ENCODE measurements at regions not wholly inside any gene's neighbourhood (a gene's known extent, or its start where the extent isn't known, plus 50 kb on each side); places are given as distances from the start of the nearest gene placed in this dataset.

GRCh38 chr2:104286841-104287240 is 567.1 kb upstream of the POU3F3 start:
- peaks cover 1 to 5% (median 4%) of the 10 kb centered on the region in 3 donors for H3K27me3 Mint-ChIP-seq (ENCODE audit: low read depth in 3 of 3)

GRCh38 chr2:104289651-104290565 is 564.0 kb upstream of the POU3F3 start:
- Histone ChIP-seq H3K27me3 (ENCODE audit: control insufficient read depth in 2 of 2, insufficient read depth in 2 of 2, low read length in 2 of 2) (no peaks in the 10 kb centered on the region), H3K4me3 (replicated peaks in 1 of 3; ENCODE audit: low read depth in 2 of 3, low read length in 3 of 3) (no peak overlapping the region), H3K9ac (ENCODE audit: insufficient read depth, low read length, poor library complexity, severe bottlenecking) (no peak overlapping the region), H3K9me3 (replicated peaks in 1 of 2; ENCODE audit: control insufficient read depth in 1 of 2, insufficient read depth in 1 of 2, low read length in 2 of 2) (peaks cover 0 to 4% of the 10 kb centered on the region in 2 donors), H3K4me2 (replicated peaks; ENCODE audit: extremely low read depth, low read length, poor library complexity, severe bottlenecking) (no peak overlapping the region), H3K79me2 (ENCODE audit: insufficient read depth, low read length) (no peaks in the 10 kb centered on the region), H4K20me1 (ENCODE audit: insufficient read depth, low read length) (no peaks in the 10 kb centered on the region), H2AFZ (ENCODE audit: insufficient read depth, low read depth, low read length, poor library complexity, severe bottlenecking) (no peak overlapping the region), H3K27ac (ENCODE audit: low read depth in 1 of 2, low read length in 2 of 2) (no peak overlapping the region), H3K36me3 (replicated peaks in 1 of 2; ENCODE audit: control insufficient read depth in 1 of 2, insufficient read depth in 2 of 2, low read length in 2 of 2) (no peaks in the 10 kb centered on the region), H3K4me1 (ENCODE audit: control insufficient read depth in 1 of 2, insufficient read depth in 2 of 2, low read length in 2 of 2) (no peaks in the 10 kb centered on the region)
- no peaks in the 10 kb centered on the region for H3K36me3 Mint-ChIP-seq
- no peak overlapping the region for H3K4me3 Mint-ChIP-seq
- H3K9me3 Mint-ChIP-seq = peaks cover 0 to 9% (median 2%) of the 10 kb centered on the region in 7 donors
- H3K27ac Mint-ChIP-seq = no peak overlapping the region
- H3K27me3 Mint-ChIP-seq (ENCODE audit: low read depth in 3 of 3) = peaks cover 1 to 4% (median 3%) of the 10 kb centered on the region in 3 donors
- TF ChIP-seq CTCF (IDR thresholded peaks at IDR 0.05) = no peak
- intact Hi-C loops (cut with micrococcal nuclease) = no loop called here
- no peaks in the 10 kb centered on the region for H3K4me1 Mint-ChIP-seq
- 85% methylated on average over 2 of the region's 8 CpGs for WGBS (ENCODE audit: insufficient coverage)
- DNase-seq = no peak

More at GRCh38 chr2:104286841-104287240, 567.1 kb upstream of the POU3F3 start:
- H3K36me3 Mint-ChIP-seq = no peaks in the 10 kb centered on the region
- no peak overlapping the region for H3K4me3 Mint-ChIP-seq
- no CpG with 5 or more reads among the region's 3 CpGs for WGBS (ENCODE audit: insufficient coverage)
- Histone ChIP-seq H3K27ac (ENCODE audit: low read depth in 1 of 2, low read length in 2 of 2) (no peak overlapping the region), H3K4me2 (replicated peaks; ENCODE audit: extremely low read depth, low read length, poor library complexity, severe bottlenecking) (no peak overlapping the region), H2AFZ (ENCODE audit: insufficient read depth, low read depth, low read length, poor library complexity, severe bottlenecking) (no peak overlapping the region), H3K9me3 (replicated peaks in 1 of 2; ENCODE audit: control insufficient read depth in 1 of 2, insufficient read depth in 1 of 2, low read length in 2 of 2) (no peaks in the 10 kb centered on the region), H3K27me3 (ENCODE audit: control insufficient read depth in 2 of 2, insufficient read depth in 2 of 2, low read length in 2 of 2) (no peaks in the 10 kb centered on the region), H4K20me1 (ENCODE audit: insufficient read depth, low read length) (no peaks in the 10 kb centered on the region), H3K79me2 (ENCODE audit: insufficient read depth, low read length) (no peaks in the 10 kb centered on the region), H3K9ac (ENCODE audit: insufficient read depth, low read length, poor library complexity, severe bottlenecking) (no peak overlapping the region), H3K4me3 (replicated peaks in 1 of 3; ENCODE audit: low read depth in 2 of 3, low read length in 3 of 3) (no peak overlapping the region), H3K4me1 (ENCODE audit: control insufficient read depth in 1 of 2, insufficient read depth in 2 of 2, low read length in 2 of 2) (no peaks in the 10 kb centered on the region), H3K36me3 (replicated peaks in 1 of 2; ENCODE audit: control insufficient read depth in 1 of 2, insufficient read depth in 2 of 2, low read length in 2 of 2) (no peaks in the 10 kb centered on the region)
- H3K9me3 Mint-ChIP-seq = peaks cover 0 to 7% (median 2%) of the 10 kb centered on the region in 7 donors
- H3K27ac Mint-ChIP-seq = no peak overlapping the region
- DNase-seq = no peak
- intact Hi-C loops (cut with micrococcal nuclease) = no loop called here
- no peak for TF ChIP-seq CTCF (IDR thresholded peaks at IDR 0.05)
- H3K4me1 Mint-ChIP-seq = no peaks in the 10 kb centered on the region
